HTR-8/SVneo (cell line): ENCODE measurements at regions not wholly inside any gene's neighbourhood (a gene's known extent, or its start where the extent isn't known, plus 50 kb on each side); places are given as distances from the start of the nearest gene placed in this dataset.

Experiments used
- DNase-seq: peaks from one replicate; pipeline ENCODE4 v3.0.0; 2011; ENCODE audit warnings: low spot score, mixed read lengths; ENCODE audit not compliant: insufficient read length
- FAIRE-seq: peaks from 2 replicates; lab custom pipeline; 2011; peaks lifted over from hg19 to GRCh38; lab: Jason Lieb, UNC

- no peak for DNase-seq
Observed at GRCh38 chr17:79385962-79386563, 224.8 kb downstream of the RBFOX3 start.

DNA sequence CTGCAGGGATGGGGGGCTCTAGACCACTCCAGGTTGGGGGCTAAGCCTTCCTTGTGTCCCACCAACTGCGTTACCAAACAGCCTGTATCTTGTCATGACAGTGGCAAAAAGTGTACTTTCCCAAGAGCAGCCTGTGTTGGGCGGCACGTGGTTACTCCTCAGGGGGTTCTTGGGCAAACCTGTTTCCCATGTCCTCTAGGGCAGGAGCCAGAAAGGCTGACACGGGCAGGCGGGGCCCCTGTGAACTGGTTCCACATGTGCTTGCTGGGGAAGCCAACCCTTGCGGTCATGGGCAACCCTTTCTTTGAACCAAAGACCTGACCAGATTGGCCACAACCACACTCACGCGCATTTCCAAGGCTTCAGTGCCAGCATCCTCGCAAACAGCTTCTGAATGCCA lies 228.5 kb downstream of the RBFOX3 start:
- FAIRE-seq (no peak), DNase-seq (no peak)

More at GRCh38 chr17:79385962-79386563, 224.8 kb downstream of the RBFOX3 start:
- no peak for FAIRE-seq

- FAIRE-seq (no peak), DNase-seq (no peak)
Observed at GRCh38 chr17:79379700-79380445, 231.0 kb downstream of the RBFOX3 start.

GRCh38 chr17:79377230-79377786 lies 233.5 kb downstream of the RBFOX3 start:
- peak; percentile 67 for FAIRE-seq
- no peak for DNase-seq

DNA sequence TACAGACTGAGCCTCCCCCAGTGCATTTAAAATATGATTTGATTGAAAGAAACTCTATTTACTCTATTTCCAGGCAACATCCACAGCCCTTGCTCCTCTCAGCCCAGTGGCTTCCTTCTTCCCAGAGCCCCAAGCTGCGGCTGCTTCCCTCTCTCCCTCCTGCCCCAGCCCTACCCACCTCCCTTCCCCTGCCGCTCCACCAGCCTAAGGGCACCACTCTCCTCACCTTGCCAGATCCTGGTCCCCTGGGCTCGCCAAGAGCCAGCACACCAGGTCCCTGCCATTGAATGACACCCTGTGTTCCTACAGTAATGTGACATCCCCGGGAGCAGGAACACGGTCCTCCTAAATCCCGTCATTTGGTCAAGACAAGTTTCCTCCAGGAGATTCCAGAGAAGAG lies 236.0 kb downstream of the RBFOX3 start:
- no peak for DNase-seq

DNA sequence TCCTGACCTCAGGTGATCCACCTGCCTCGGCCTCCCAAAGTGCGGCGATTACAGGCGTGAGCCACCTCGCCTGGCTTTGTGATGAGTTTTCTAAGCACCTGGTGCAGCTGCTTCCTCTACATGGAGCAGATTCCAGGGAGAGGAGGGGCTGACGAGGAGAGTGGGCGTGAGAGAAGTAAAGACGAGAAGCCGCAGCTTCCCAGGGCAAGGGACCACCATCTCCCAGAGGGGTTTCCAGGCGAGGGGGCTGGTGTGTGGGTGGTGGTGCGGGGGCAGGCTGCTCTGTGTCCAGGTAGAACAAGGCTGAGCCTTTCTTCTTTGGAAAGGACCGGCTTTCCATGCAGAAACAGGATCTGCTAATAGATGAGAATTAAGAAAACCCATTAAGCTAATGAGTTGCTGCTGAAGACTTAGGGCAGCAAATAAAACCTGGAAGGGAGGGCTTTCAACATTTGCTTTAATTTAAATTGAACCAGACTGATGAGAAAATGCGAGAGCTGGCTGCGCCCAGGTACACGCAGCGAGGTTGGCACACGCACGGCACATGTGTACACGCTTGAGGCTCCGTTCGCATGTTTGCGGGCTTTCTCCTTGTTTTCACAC lies 236.7 kb downstream of the RBFOX3 start:
- no peak for FAIRE-seq
- no peak for DNase-seq

More for the DNA sequence above, 236.0 kb downstream of the RBFOX3 start:
- no peak for FAIRE-seq

GRCh38 chr17:79372470-79373238 lies 238.2 kb downstream of the RBFOX3 start:
- no peak for FAIRE-seq
- DNase-seq = no peak

- DNase-seq (no peak), FAIRE-seq (no peak)
Observed at GRCh38 chr17:79371984-79372383, 238.9 kb downstream of the RBFOX3 start.

GRCh38 chr17:79370594-79370993 lies 240.3 kb downstream of the RBFOX3 start:
- DNase-seq = no peak
- FAIRE-seq = peak; percentile 70

DNA sequence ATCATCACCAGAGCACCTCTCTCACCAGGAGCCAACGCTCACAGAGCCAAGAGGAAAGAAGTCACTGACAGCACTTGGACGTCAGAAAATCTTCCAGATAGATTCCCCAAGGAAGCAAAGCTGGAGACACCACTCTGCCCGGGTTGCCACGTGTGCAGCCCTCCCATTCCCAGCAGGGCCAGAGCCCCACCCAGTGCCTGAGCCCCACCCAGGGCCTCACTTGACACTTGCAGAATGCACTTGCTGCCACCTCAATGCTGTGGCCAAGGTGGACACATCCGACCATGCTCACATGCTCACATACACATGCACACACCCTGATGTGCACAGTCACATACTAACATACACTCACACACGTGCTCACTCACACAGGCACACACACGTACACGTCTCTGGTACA lies 240.7 kb downstream of the RBFOX3 start:
- DNase-seq = no peak
- no peak for FAIRE-seq

DNA sequence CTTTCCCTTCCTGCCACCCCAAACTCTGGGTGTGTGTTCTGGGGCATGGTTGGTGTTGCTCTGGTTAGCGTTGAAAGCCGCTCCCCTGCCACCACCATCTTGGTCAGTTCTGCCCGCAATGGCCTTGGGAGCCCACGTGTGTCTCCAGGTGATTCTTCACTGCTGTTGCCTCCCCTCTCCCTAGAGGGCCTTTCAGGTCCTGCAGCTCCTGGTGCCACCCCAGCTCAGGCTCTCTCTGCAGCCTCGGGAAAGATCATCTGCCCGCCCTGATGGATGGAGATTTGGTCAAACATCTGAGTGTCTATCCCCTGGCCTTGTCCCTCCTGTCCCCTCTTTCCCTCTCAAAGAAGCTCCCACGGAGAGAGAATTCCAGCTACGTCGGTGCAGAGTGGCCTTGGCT lies 241.3 kb downstream of the RBFOX3 start:
- DNase-seq (no peak), FAIRE-seq (no peak)

GRCh38 chr17:79369001-79369400 lies 241.8 kb downstream of the RBFOX3 start:
- DNase-seq (no peak), FAIRE-seq (no peak)

DNA sequence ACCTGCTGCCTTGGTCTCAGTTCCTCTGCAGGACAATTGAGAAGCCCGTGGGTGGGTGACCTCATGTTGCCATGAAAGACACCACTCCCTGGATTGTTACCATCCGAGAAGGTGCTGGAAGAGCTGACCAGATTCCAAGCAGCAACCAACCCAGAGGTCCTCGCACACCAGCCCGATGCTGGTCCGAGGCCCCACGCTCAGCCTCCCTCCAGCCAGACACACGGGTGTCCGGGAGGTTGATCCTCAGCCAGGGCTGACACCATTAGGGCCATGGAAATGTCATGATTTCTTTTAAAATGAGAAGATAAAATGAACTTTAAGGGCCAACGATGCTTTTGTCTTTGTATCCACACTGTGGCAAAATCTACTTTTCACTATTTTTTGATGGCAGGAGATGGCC lies 242.3 kb downstream of the RBFOX3 start:
- DNase-seq (no peak), FAIRE-seq (no peak)

GRCh38 chr17:79366988-79367571 lies 243.8 kb downstream of the RBFOX3 start:
- FAIRE-seq = no peak
- DNase-seq = no peak

DNA sequence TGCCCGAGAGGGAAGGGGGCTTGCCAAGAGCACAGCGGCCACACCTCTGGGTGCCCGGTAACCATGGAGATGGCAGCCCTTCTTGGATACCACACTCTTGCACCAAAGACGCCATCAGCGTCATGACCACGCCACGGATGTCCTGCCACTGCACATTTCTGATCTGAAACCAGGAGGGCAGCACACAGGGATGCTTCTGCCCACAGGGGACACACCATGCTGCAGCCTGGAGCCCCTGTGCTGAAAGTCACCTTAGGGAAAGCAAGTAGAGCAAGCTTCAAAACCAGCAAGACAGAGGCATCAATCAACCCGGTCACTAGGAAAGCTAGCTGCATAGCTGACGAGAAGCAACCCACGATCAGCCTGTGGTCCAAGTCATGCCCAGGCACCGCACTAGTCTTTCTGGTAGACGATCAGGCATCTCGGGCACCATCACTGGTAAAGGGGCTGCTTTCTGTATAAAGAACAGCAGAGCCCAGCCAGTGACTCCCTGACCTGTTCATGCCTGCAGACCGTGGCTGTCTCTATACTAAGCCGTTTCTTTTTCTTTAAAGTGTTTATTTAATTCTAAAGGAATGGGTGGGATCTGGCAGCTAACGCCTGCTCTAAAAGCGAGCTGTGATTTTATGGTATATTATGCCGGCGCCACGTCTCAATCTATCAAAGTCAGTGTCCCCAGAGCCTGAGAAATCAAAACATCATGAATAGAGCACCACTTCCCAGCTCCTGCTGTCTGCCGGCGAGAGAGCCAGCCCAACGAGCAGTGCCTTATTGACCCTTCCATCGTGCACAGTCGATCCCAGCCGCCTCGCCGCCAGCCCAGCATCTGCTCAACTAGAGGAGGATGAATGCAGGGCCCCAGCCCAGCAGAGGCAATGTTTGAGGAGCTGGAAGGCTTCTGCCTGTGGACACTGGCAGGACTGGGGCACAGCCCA lies 244.7 kb downstream of the RBFOX3 start:
- FAIRE-seq = no peak

GRCh38 chr17:79365351-79365750 lies 245.5 kb downstream of the RBFOX3 start:
- FAIRE-seq (no peak), DNase-seq (no peak)

More for the DNA sequence above, 244.7 kb downstream of the RBFOX3 start:
- DNase-seq = no peak

GRCh38 chr17:79364315-79365094 lies 246.3 kb downstream of the RBFOX3 start:
- no peak for FAIRE-seq
- DNase-seq = no peak

- DNase-seq = no peak
- no peak for FAIRE-seq
Observed at GRCh38 chr17:79363552-79364275, 247.1 kb downstream of the RBFOX3 start.
